Fibroblast of mammary gland (primary cell): ENCODE measurements at regions not wholly inside any gene's neighbourhood (a gene's known extent, or its start where the extent isn't known, plus 50 kb on each side); places are given as distances from the start of the nearest gene placed in this dataset.

Experiments
- DNase-seq: peaks from one replicate; pipeline ENCODE4 v3.0.0-alpha.2; 2010; ENCODE audit warnings: low read depth
- H3K4me3 ChIP-seq: 2 replicates; pipeline ENCODE4 v1.5.1; 2011; ENCODE audit warnings: low read depth, mild to moderate bottlenecking, low read length, moderate library complexity; ENCODE audit not compliant: control insufficient read depth
- CTCF ChIP-seq: conservative IDR thresholded peaks from 2 replicates; pipeline ENCODE4 v1.5.1; 2011; ENCODE audit warnings: low read depth, low read length, inconsistent platforms; ENCODE audit not compliant: control insufficient read depth, insufficient read depth

DNA sequence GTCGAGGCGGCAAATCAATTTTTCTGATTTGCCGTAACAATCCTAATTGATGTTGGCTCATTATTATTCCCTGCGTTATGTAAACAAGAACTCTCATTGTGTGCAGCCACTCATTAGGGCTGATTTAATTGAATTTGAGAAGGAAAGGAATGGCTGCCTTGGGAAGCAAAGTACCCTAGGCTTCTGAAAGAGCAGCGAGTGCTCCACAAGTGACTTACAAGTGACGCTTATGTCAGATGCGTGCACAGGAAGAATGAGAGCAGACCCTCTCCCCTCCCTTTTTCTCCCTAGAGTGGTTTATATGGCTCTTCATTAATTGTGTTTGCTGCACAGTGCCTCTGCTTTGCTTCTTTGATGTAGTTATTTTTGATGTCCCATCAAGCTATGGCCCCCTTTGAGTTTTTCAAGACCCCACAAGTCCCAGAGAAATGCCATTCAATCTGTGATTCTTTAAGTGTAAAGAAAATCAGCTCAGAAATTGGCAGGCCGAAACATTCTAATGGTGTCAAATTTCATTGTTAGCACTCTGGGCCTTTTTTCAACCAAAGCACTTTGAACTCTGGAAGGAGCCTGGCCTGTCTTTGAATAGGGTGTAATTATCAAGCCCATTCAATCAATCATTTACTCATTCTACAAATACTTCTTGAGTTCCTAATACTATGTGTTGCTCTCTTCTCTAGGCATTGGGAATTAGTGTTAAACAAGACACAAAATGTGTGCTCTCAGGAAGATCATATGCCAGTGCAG lies 86.8 kb upstream of the VAV3 start:
- TF ChIP-seq CTCF: no peak
- no peak for DNase-seq
- H3K4me3 ChIP-seq: no peak overlapping the region

DNA sequence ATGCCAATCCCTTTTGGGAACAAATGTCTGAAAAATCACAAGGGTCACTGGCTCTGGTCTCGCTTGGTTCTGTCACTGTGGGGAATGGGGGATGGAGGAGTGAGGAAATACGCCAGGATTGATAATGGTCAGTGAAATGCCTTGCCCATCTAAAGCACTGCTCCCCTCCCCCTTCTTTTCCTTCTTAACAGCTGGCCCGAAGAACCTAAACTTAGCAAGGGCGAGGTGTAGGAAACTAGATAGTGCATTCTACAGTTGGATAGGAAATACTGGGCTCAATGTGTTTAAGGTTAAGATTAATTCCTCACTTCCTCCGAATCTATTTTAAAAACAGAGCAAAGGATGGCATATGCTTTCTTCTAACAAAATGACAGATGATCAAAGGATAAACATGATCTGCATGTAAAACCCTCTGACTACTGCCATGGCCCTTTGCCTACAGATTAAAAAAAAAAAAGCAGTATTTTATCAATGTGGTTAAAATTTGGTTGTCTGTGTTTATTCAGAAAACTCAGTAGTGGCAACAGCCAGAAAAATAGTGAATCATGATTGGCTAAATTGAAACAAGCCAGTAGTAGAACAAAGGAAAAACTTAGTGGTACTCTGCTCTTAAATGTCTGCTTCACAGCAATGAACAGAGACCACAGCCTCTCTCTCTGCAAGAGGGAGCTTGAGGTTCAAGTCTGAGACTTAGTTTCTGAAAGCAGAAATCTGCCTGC lies 86.1 kb upstream of the VAV3 start:
- no peak overlapping the region for H3K4me3 ChIP-seq
- DNase-seq: peak; percentile 31
- no peak for TF ChIP-seq CTCF

DNA sequence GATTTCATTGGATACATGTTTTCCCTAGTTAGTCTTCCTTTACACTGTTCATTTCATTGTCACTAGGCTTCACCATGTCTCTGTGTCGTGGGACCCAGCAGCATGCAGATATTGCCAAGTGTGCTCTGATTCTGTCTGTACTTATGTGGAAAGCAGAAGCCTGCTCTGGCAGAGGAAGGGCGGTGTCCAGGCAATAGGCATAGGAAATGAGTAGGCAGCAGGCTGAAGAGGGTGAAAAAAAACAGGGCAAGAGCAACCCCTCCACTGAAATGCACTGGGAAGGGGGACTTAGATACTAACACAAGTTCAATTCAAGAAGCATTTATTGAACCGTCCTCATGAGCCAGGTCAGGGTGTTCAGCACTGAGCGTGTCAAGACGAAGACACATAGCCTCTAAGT lies 85.2 kb upstream of the VAV3 start:
- DNase-seq: no peak
- H3K4me3 ChIP-seq: no peak overlapping the region
- no peak for TF ChIP-seq CTCF

DNA sequence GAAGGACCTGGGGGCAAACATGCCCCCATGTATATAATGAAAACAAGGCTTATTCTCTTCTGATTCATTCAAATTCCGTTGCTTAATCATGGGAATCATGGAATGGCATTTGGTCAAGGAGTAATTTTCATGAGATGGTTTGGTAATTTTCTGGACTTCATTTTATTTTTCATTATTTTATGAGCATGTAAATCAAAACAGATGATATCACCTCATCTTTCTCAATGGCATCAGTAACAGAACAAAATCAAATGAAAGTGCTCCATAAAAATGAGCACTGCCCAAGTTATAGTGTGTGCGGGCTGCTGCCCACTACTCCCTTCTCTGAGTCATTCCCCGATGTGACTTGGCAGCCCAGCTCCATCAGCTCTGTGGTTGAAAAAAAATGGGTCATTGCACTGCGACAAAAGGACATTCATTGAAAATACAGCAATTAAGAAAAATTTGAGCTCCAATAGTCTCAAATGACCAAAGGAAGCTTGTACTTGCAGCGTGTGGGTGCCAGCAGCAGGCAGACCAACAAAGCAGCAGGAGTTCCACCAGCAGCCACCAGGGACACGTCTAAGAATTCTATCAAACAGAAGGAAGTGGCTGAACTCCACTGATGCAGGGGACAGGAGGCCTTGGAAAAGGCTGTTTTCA lies 84.3 kb upstream of the VAV3 start:
- no peak overlapping the region for H3K4me3 ChIP-seq
- peak; percentile 44 for DNase-seq
- TF ChIP-seq CTCF: peak; percentile 55

DNA sequence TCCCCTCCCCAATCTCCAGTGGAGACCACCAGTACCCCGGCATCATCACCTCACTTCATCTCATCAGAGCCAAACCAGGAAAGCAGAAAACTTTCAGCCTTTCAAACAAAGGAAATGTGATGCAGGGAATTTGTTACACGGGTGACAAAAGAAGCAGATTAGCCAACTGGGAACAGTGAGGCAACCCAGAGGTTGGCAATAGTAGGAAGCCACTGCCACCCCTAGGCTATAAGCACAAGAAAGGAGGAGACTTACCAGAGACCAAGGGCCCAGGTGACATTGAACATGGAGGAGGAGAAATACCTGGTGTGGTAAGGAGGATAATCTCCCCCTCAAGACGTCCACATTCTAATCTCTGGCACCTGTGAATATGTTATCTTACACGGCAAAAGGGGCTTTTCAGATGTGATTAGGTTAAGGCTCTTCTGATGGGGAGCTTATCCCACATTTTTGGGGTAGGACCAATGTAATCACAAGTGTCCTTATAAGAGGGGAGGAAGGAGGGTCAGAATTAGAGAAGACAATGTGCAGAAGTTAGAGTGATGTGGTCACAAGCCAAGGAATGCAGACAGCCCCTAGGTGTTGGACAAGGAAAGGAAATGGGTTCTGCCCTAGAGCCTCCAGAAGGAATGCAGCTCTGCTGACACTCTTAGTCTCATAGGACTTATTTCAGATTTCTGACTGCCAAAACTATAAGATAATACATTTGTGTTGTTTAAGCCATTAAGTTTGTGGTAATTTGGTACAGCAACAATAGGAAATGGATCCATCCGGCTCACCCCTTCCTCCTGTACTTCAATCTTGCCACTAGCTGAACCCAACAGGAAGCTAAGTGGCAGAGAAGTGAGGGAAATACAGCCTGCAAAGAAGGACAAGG lies 83.6 kb upstream of the VAV3 start:
- no peak for DNase-seq
- TF ChIP-seq CTCF: no peak
- no peak overlapping the region for H3K4me3 ChIP-seq

DNA sequence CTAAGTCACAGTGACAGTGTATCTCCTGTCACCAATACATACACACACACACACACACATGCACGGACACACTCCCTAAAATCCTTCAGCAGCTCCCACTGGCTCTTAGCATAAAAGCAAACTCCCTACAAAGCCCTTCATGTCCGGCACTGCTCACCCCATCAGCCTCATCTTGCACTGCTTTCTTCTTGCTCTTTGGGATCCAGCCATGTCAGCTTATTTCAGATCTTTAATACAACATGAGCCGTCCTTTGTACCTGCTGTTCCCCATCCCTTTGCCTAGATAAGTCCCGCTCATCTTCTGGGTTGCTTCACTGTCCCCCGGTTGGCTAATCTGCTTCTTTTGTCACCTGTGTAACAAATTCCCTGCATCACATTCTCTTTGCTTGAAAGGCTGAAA lies 82.1 kb upstream of the VAV3 start:
- no peak overlapping the region for H3K4me3 ChIP-seq
- no peak for TF ChIP-seq CTCF
- no peak for DNase-seq
